ENCODE measurements at regions not wholly inside any gene's neighbourhood (a gene's known extent, or its start where the extent isn't known, plus 50 kb on each side); places are given as distances from the start of the nearest gene placed in this dataset.

DNA sequence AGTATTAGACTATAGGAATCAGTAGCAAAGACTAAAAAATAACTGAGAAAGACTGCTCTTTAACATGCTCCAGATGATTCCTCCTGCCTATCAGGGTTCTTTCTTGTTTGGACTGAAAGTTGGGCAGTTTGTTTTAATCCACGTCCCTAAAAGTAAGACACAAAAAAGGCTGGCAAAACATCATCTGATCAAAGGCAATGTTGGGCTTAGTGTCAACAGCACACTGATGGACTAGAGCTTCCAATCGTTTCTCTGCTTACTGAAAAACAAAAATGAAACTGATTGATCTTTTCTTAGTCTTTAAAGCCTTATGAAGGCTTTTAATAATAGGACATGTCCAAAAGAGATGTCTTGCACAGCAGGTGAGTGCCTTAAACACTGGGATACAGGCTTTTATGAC, 1567.9 kb upstream of the PRR20A start:
- Histone ChIP-seq H3K4me2 (ENCODE audit: low read length) (no peak overlapping the region), H3K9me3 (ENCODE audit: low read length) (no peaks in the 10 kb centered on the region), H3K9me2 (ENCODE audit: insufficient read depth, low read length) (no peaks in the 10 kb centered on the region), H3K27ac (ENCODE audit: low read length) (no peak overlapping the region), H3K36me3 (ENCODE audit: insufficient read depth, low read length) (no peaks in the 10 kb centered on the region), H3K27me3 (ENCODE audit: insufficient read depth, low read depth, low read length) (no peaks in the 10 kb centered on the region), H3K79me2 (replicated peaks; ENCODE audit: insufficient read depth, low read length) (no peaks in the 10 kb centered on the region), H2AFZ (ENCODE audit: low read depth, low read length) (no peak overlapping the region), H3F3A (ENCODE audit: insufficient read depth, low read length, poor library complexity, severe bottlenecking) (no peaks in the 10 kb centered on the region), H3K4me3 (ENCODE audit: low read length) (no peak overlapping the region), H4K20me1 (ENCODE audit: insufficient read depth) (no peaks in the 10 kb centered on the region), H3K9ac (ENCODE audit: low read length) (no peak overlapping the region)
- TF ChIP-seq, protein P1, sequence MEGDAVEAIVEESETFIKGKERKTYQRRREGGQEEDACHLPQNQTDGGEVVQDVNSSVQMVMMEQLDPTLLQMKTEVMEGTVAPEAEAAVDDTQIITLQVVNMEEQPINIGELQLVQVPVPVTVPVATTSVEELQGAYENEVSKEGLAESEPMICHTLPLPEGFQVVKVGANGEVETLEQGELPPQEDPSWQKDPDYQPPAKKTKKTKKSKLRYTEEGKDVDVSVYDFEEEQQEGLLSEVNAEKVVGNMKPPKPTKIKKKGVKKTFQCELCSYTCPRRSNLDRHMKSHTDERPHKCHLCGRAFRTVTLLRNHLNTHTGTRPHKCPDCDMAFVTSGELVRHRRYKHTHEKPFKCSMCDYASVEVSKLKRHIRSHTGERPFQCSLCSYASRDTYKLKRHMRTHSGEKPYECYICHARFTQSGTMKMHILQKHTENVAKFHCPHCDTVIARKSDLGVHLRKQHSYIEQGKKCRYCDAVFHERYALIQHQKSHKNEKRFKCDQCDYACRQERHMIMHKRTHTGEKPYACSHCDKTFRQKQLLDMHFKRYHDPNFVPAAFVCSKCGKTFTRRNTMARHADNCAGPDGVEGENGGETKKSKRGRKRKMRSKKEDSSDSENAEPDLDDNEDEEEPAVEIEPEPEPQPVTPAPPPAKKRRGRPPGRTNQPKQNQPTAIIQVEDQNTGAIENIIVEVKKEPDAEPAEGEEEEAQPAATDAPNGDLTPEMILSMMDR (IDR thresholded peaks at IDR 0.05; ENCODE audit: poor library complexity, severe bottlenecking): no peak
- no peak for TF ChIP-seq SMC3 (conservative IDR thresholded peaks at IDR 0.05; ENCODE audit: poor library complexity)

- no peak overlapping the region for H3K9ac ChIP-seq (ENCODE audit: low read length)
- H3K9me2 ChIP-seq (ENCODE audit: insufficient read depth, low read length): no peaks in the 10 kb centered on the region
- no peak overlapping the region for H3K4me3 ChIP-seq (ENCODE audit: low read length)
- no peaks in the 10 kb centered on the region for H4K20me1 ChIP-seq (ENCODE audit: insufficient read depth)
- TF ChIP-seq SMC3 (conservative IDR thresholded peaks at IDR 0.05; ENCODE audit: poor library complexity): no peak
- TF ChIP-seq, protein P1 (IDR thresholded peaks at IDR 0.05; ENCODE audit: poor library complexity, severe bottlenecking): no peak
- TF ChIP-seq RAD21 (conservative IDR thresholded peaks at IDR 0.05): no peak
- TF ChIP-seq MXI1 (conservative IDR thresholded peaks at IDR 0.05; ENCODE audit: poor library complexity, severe bottlenecking): no peak
- TF ChIP-seq TAF1 (IDR thresholded peaks at IDR 0.05; ENCODE audit: low read depth): no peak
- no peak for TF ChIP-seq EZH2 (IDR thresholded peaks at IDR 0.05; ENCODE audit: borderline replicate concordance, insufficient read depth, low read length, poor library complexity, severe bottlenecking)
- TF ChIP-seq, protein P2, sequence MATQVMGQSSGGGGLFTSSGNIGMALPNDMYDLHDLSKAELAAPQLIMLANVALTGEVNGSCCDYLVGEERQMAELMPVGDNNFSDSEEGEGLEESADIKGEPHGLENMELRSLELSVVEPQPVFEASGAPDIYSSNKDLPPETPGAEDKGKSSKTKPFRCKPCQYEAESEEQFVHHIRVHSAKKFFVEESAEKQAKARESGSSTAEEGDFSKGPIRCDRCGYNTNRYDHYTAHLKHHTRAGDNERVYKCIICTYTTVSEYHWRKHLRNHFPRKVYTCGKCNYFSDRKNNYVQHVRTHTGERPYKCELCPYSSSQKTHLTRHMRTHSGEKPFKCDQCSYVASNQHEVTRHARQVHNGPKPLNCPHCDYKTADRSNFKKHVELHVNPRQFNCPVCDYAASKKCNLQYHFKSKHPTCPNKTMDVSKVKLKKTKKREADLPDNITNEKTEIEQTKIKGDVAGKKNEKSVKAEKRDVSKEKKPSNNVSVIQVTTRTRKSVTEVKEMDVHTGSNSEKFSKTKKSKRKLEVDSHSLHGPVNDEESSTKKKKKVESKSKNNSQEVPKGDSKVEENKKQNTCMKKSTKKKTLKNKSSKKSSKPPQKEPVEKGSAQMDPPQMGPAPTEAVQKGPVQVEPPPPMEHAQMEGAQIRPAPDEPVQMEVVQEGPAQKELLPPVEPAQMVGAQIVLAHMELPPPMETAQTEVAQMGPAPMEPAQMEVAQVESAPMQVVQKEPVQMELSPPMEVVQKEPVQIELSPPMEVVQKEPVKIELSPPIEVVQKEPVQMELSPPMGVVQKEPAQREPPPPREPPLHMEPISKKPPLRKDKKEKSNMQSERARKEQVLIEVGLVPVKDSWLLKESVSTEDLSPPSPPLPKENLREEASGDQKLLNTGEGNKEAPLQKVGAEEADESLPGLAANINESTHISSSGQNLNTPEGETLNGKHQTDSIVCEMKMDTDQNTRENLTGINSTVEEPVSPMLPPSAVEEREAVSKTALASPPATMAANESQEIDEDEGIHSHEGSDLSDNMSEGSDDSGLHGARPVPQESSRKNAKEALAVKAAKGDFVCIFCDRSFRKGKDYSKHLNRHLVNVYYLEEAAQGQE (IDR thresholded peaks at IDR 0.05; ENCODE audit: borderline replicate concordance): no peak
- TF ChIP-seq POLR2AphosphoS5 (IDR thresholded peaks at IDR 0.05): no peak
- TF ChIP-seq EP300 (conservative IDR thresholded peaks at IDR 0.05; ENCODE audit: poor library complexity, severe bottlenecking): no peak
- no peaks in the 10 kb centered on the region for H3K27me3 ChIP-seq (ENCODE audit: insufficient read depth, low read depth, low read length)
- H3K4me2 ChIP-seq (ENCODE audit: low read length): no peak overlapping the region
- H3F3A ChIP-seq (ENCODE audit: insufficient read depth, low read length, poor library complexity, severe bottlenecking): no peaks in the 10 kb centered on the region
- no peaks in the 10 kb centered on the region for H3K36me3 ChIP-seq (ENCODE audit: insufficient read depth, low read length)
- H3K9me3 ChIP-seq (ENCODE audit: low read length): no peaks in the 10 kb centered on the region
- no peak overlapping the region for H3K27ac ChIP-seq (ENCODE audit: low read length)
- H3K79me2 ChIP-seq (replicated peaks; ENCODE audit: insufficient read depth, low read length): no peaks in the 10 kb centered on the region
- H2AFZ ChIP-seq (ENCODE audit: low read depth, low read length): no peak overlapping the region
Observed at GRCh38 chr13:55573565-55573964, 1567.2 kb upstream of the PRR20A start.
